ENCODE measurements at regions not wholly inside any gene's neighbourhood (a gene's known extent, or its start where the extent isn't known, plus 50 kb on each side); places are given as distances from the start of the nearest gene placed in this dataset.
"Not testable (repeated sequence)": the region's sequence is repeated elsewhere in the genome, so short reads cannot be mapped to it uniquely, and the experiment has no call there.

- H2BK20ac ChIP-seq (ENCODE audit: low read depth, low read length, poor library complexity, severe bottlenecking), result no peak overlapping the region
- no peak overlapping the region; a peak in 1 of 7 replicates for H3K27ac Mint-ChIP-seq
- H4K20me1 ChIP-seq (ENCODE audit: control insufficient read depth, insufficient read depth, insufficient read length), result peaks cover 4% of the 10 kb centered on the region
- no peak overlapping the region for H4K8ac ChIP-seq (replicated peaks; ENCODE audit: insufficient read length, low read depth, low read length)
- no peak overlapping the region for H2AFZ ChIP-seq (ENCODE audit: low read length)
- H3K9ac ChIP-seq (ENCODE audit: extremely low read depth, insufficient read length, low read length), result no peak overlapping the region
- H3K4me1 Mint-ChIP-seq, result peaks cover 15 to 20% of the 10 kb centered on the region in 2 experiments
- H3K36me3 Mint-ChIP-seq (ENCODE audit: insufficient read depth in 1 of 3, low read depth in 3 of 3), result peaks cover 0 to 3% (median 0%) of the 10 kb centered on the region in 3 experiments; a peak in 1 of 7 replicates
- H2BK12ac ChIP-seq (ENCODE audit: insufficient read length, low read depth, low read length), result no peak overlapping the region
- H3K79me1 ChIP-seq (ENCODE audit: insufficient read depth, low read depth, low read length, poor library complexity, severe bottlenecking), result no peaks in the 10 kb centered on the region
- no peak overlapping the region for H2AK5ac ChIP-seq (ENCODE audit: insufficient read length, low read length)
- no peak overlapping the region for H2BK15ac ChIP-seq (ENCODE audit: low read depth, low read length)
- no peaks in the 10 kb centered on the region for H3K23me2 ChIP-seq (ENCODE audit: insufficient read length, low read depth, low read length, poor library complexity, severe bottlenecking)
- no peak overlapping the region for H3K14ac ChIP-seq (ENCODE audit: insufficient read depth, low read length)
- peaks cover 8% of the 10 kb centered on the region; the same call in 1 of the 2 replicates for H3K4me1 ChIP-seq (ENCODE audit: insufficient read depth, low read length)
- H3K9me3 Mint-ChIP-seq, result peaks cover 0 to 8% of the 10 kb centered on the region in 2 experiments; a peak in 3 of 5 replicates
- no peak overlapping the region for H3K56ac ChIP-seq (ENCODE audit: insufficient read length, low read depth, low read length)
- no peak overlapping the region for H3K18ac ChIP-seq (ENCODE audit: insufficient read length, low read depth, low read length)
- H3K4me3 Mint-ChIP-seq, result no peak overlapping the region
- no peak overlapping the region for H3K4me2 ChIP-seq (ENCODE audit: insufficient read depth, insufficient read length, low read length)
- no peak overlapping the region for H4K91ac ChIP-seq (ENCODE audit: insufficient read length, low read depth, low read length)
- H3K27me3 Mint-ChIP-seq (ENCODE audit: low read depth), result peaks cover 14% of the 10 kb centered on the region
- no peak overlapping the region for H3T11ph ChIP-seq (ENCODE audit: low read length)
- H3K4ac ChIP-seq (ENCODE audit: low read depth, low read length), result no peak overlapping the region
- no peaks in the 10 kb centered on the region for H3K9me3 ChIP-seq (ENCODE audit: control insufficient read depth, low read depth, low read length)
- H3K27me3 ChIP-seq (ENCODE audit: insufficient read depth, low read length), result no peaks in the 10 kb centered on the region
- no peak for DNase-seq
- no peak overlapping the region for H3K23ac ChIP-seq (ENCODE audit: insufficient read length, low read depth, low read length)
- H3K79me2 ChIP-seq (ENCODE audit: insufficient read depth, low read length), result no peaks in the 10 kb centered on the region
- no peak overlapping the region for H2BK5ac ChIP-seq (ENCODE audit: insufficient read length, low read length)
- no peak for TF ChIP-seq CTCF (conservative IDR thresholded peaks at IDR 0.05)
- WGBS (ENCODE audit: extremely low coverage, insufficient read length, low lambda C conversion rate), result no CpG with 5 or more reads among the region's 10 CpGs
- H3K27ac ChIP-seq (ENCODE audit: insufficient read length, low read depth, low read length), result no peak overlapping the region
- H2BK120ac ChIP-seq (ENCODE audit: low read depth, low read length, poor library complexity, severe bottlenecking), result no peak overlapping the region
- no peak overlapping the region for H4K5ac ChIP-seq (ENCODE audit: insufficient read length, low read depth, low read length)
These were observed 63.3 kb downstream of the RBFOX3 start for GRCh38 chr17:79547586-79547985.

- Mint-ChIP-seq H3K4me1 (peaks cover 15 to 20% of the 10 kb centered on the region in 2 experiments), H3K27me3 (ENCODE audit: low read depth) (peaks cover 14% of the 10 kb centered on the region)
- not testable (repeated sequence) for H3K36me3 Mint-ChIP-seq (ENCODE audit: insufficient read depth in 1 of 3, low read depth in 3 of 3); H3K79me1 ChIP-seq (ENCODE audit: insufficient read depth, low read depth, low read length, poor library complexity, severe bottlenecking); H3K9ac ChIP-seq (ENCODE audit: extremely low read depth, insufficient read length, low read length); H3K23ac ChIP-seq (ENCODE audit: insufficient read length, low read depth, low read length); H2BK120ac ChIP-seq (ENCODE audit: low read depth, low read length, poor library complexity, severe bottlenecking); H3K4me1 ChIP-seq (ENCODE audit: insufficient read depth, low read length); H3K27ac ChIP-seq (ENCODE audit: insufficient read length, low read depth, low read length); H2AK5ac ChIP-seq (ENCODE audit: insufficient read length, low read length); H3K4me3 Mint-ChIP-seq; H2BK12ac ChIP-seq (ENCODE audit: insufficient read length, low read depth, low read length); DNase-seq; H4K91ac ChIP-seq (ENCODE audit: insufficient read length, low read depth, low read length); H4K8ac ChIP-seq (replicated peaks; ENCODE audit: insufficient read length, low read depth, low read length); H3K9me3 ChIP-seq (ENCODE audit: control insufficient read depth, low read depth, low read length); H2BK20ac ChIP-seq (ENCODE audit: low read depth, low read length, poor library complexity, severe bottlenecking); H2AFZ ChIP-seq (ENCODE audit: low read length); H3K56ac ChIP-seq (ENCODE audit: insufficient read length, low read depth, low read length); H3K14ac ChIP-seq (ENCODE audit: insufficient read depth, low read length); H3K9me3 Mint-ChIP-seq; H2BK15ac ChIP-seq (ENCODE audit: low read depth, low read length); H3K27me3 ChIP-seq (ENCODE audit: insufficient read depth, low read length); H4K5ac ChIP-seq (ENCODE audit: insufficient read length, low read depth, low read length); H4K20me1 ChIP-seq (ENCODE audit: control insufficient read depth, insufficient read depth, insufficient read length); H3K27ac Mint-ChIP-seq; H3K79me2 ChIP-seq (ENCODE audit: insufficient read depth, low read length); H3T11ph ChIP-seq (ENCODE audit: low read length); H3K4ac ChIP-seq (ENCODE audit: low read depth, low read length); H3K23me2 ChIP-seq (ENCODE audit: insufficient read length, low read depth, low read length, poor library complexity, severe bottlenecking); H2BK5ac ChIP-seq (ENCODE audit: insufficient read length, low read length); H3K18ac ChIP-seq (ENCODE audit: insufficient read length, low read depth, low read length); H3K4me2 ChIP-seq (ENCODE audit: insufficient read depth, insufficient read length, low read length)
- WGBS (ENCODE audit: extremely low coverage, insufficient read length, low lambda C conversion rate), result no CpG with 5 or more reads among the region's 12 CpGs
These were observed 63.7 kb downstream of the RBFOX3 start for GRCh38 chr17:79547171-79547570.

Data from H9 (cell line).